ENCODE measurements at regions not wholly inside any gene's neighbourhood (a gene's known extent, or its start where the extent isn't known, plus 50 kb on each side); places are given as distances from the start of the nearest gene placed in this dataset.
"Not testable (repeated sequence)": the region's sequence is repeated elsewhere in the genome, so short reads cannot be mapped to it uniquely, and the experiment has no call there.

- no peak for DNase-seq (ENCODE audit: low read depth)
- Histone ChIP-seq H3K4me3 (ENCODE audit: low read depth, low read length) (no peak overlapping the region), H3K27me3 (ENCODE audit: control insufficient read depth, insufficient read depth, low read length) (no peaks in the 10 kb centered on the region), H3K36me3 (ENCODE audit: control insufficient read depth, insufficient read depth, low read length) (no peaks in the 10 kb centered on the region)
- TF ChIP-seq CTCF (IDR thresholded peaks at IDR 0.05; ENCODE audit: insufficient read depth, low read length, poor library complexity, severe bottlenecking), result no peak
Observed at GRCh38 chr17:27089929-27090247, 204.0 kb upstream of the WSB1 start.

- DNase-seq (ENCODE audit: low read depth); H3K36me3 ChIP-seq (ENCODE audit: control insufficient read depth, insufficient read depth, low read length); H3K27me3 ChIP-seq (ENCODE audit: control insufficient read depth, insufficient read depth, low read length); H3K4me3 ChIP-seq (ENCODE audit: low read depth, low read length): not testable (repeated sequence)
Observed at GRCh38 chr17:27090450-27091042, 203.4 kb upstream of the WSB1 start.

GRCh38 chr17:27091043-27091497 is 202.8 kb upstream of the WSB1 start:
- no peaks in the 10 kb centered on the region for H3K36me3 ChIP-seq (ENCODE audit: control insufficient read depth, insufficient read depth, low read length)
- no peak for DNase-seq (ENCODE audit: low read depth)
- H3K4me3 ChIP-seq (ENCODE audit: low read depth, low read length), result no peak overlapping the region
- H3K27me3 ChIP-seq (ENCODE audit: control insufficient read depth, insufficient read depth, low read length), result no peaks in the 10 kb centered on the region
- TF ChIP-seq CTCF (IDR thresholded peaks at IDR 0.05; ENCODE audit: insufficient read depth, low read length, poor library complexity, severe bottlenecking), result no peak

GRCh38 chr17:27094179-27094578 is 199.7 kb upstream of the WSB1 start:
- H3K4me3 ChIP-seq (ENCODE audit: low read depth, low read length); H3K36me3 ChIP-seq (ENCODE audit: control insufficient read depth, insufficient read depth, low read length); H3K27me3 ChIP-seq (ENCODE audit: control insufficient read depth, insufficient read depth, low read length); DNase-seq (ENCODE audit: low read depth): not testable (repeated sequence)

- H3K36me3 ChIP-seq (ENCODE audit: control insufficient read depth, insufficient read depth, low read length); DNase-seq (ENCODE audit: low read depth); H3K27me3 ChIP-seq (ENCODE audit: control insufficient read depth, insufficient read depth, low read length); H3K4me3 ChIP-seq (ENCODE audit: low read depth, low read length): not testable (repeated sequence)
Observed at GRCh38 chr17:27095821-27096220, 198.1 kb upstream of the WSB1 start.

- not testable (repeated sequence) for DNase-seq (ENCODE audit: low read depth); H3K4me3 ChIP-seq (ENCODE audit: low read depth, low read length); H3K36me3 ChIP-seq (ENCODE audit: control insufficient read depth, insufficient read depth, low read length); H3K27me3 ChIP-seq (ENCODE audit: control insufficient read depth, insufficient read depth, low read length)
Observed at GRCh38 chr17:27099266-27099665, 194.6 kb upstream of the WSB1 start.

- not testable (repeated sequence) for H3K27me3 ChIP-seq (ENCODE audit: control insufficient read depth, insufficient read depth, low read length); DNase-seq (ENCODE audit: low read depth); H3K36me3 ChIP-seq (ENCODE audit: control insufficient read depth, insufficient read depth, low read length); H3K4me3 ChIP-seq (ENCODE audit: low read depth, low read length)
Observed at GRCh38 chr17:27104605-27105221, 189.2 kb upstream of the WSB1 start.

- no peak for DNase-seq (ENCODE audit: low read depth)
- no peaks in the 10 kb centered on the region for H3K36me3 ChIP-seq (ENCODE audit: control insufficient read depth, insufficient read depth, low read length)
- H3K4me3 ChIP-seq (ENCODE audit: low read depth, low read length), result no peak overlapping the region
- TF ChIP-seq CTCF (IDR thresholded peaks at IDR 0.05; ENCODE audit: insufficient read depth, low read length, poor library complexity, severe bottlenecking), result no peak
- no peaks in the 10 kb centered on the region for H3K27me3 ChIP-seq (ENCODE audit: control insufficient read depth, insufficient read depth, low read length)
Observed at GRCh38 chr17:27105636-27106035, 188.3 kb upstream of the WSB1 start.

Measured in kidney epithelial cell (primary cell).